Pancreas (tissue), 10 donors: ENCODE measurements at regions not wholly inside any gene's neighbourhood (a gene's known extent, or its start where the extent isn't known, plus 50 kb on each side); places are given as distances from the start of the nearest gene placed in this dataset.
"Not testable (repeated sequence)": the region's sequence is repeated elsewhere in the genome, so short reads cannot be mapped to it uniquely, and the experiment has no call there.

Source experiments
- ATAC-seq, 4 donors: fragments of 200-7000 bp; cut with Tn5 transposase; one replicate each; pipeline versions ENCODE4 v1.8.0 to v1.9.1; 2020; ENCODE audit warnings: mild to moderate bottlenecking in 4 of 4, moderate library complexity in 4 of 4
- DNase-seq, 6 donors: peaks; one replicate each; pipeline ENCODE4 v3.0.0-alpha.2; 2020
- FAIRE-seq: peaks from 2 replicates; lab custom pipeline; 2012; peaks lifted over from hg19 to GRCh38; lab: Jason Lieb, UNC
- H3K27ac ChIP-seq, 4 donors: fragments of 200-600 bp; sonication (generic); 1 replicate in 3 of 4; 2 replicates in 1 of 4; pipeline versions ENCODE4 v1.5.0 to v1.8.0; 2020
- H3K27me3 ChIP-seq, 4 donors: fragments of 200-600 bp; one replicate each; pipeline ENCODE4 v1.8.0; 2021
- H3K36me3 ChIP-seq, 3 donors: fragments of 200-600 bp; sonication (generic) in 1 of 3; one replicate each; pipeline versions ENCODE4 v1.5.0 to v1.8.0; 2020 to 2021
- H3K4me1 ChIP-seq, 3 donors: fragments of 200-600 bp; one replicate each; pipeline ENCODE4 v1.8.0; 2021
- H3K4me3 ChIP-seq, 4 donors: fragments of 200-600 bp; sonication (generic) in 2 of 4; one replicate each; pipeline versions ENCODE4 v1.5.0 to v1.8.0; 2020 to 2021
- H3K9me3 ChIP-seq, 4 donors: fragments of 200-600 bp; one replicate each; pipeline ENCODE4 v1.8.0; 2021
- WGBS, 2 donors: extraction: QIAGEN DNeasy Blood & Tissue Kit; methylation state at CpG; one replicate each; pipeline ENCODE4 v1.1.7; 2013; 5-methylcytosine and 5-hydroxymethylcytosine counted together
- intact Hi-C, 3 donors: fragments of 100-400 bp; cut with DNase I; formaldehyde crosslinking; loops; one replicate each; pipeline versions ENCODE4 v1.11.1 to v1.14.2; 2022
- TF ChIP-seq, protein P1 (sequence below), 4 donors: fragments of 200-600 bp; sonication (generic) in 3 of 4; IDR thresholded peaks; one replicate each; pipeline versions ENCODE4 v1.5.0 to v1.8.0; 2021; ENCODE audit warnings: antibody characterized with exemption in 4 of 4
- donor health status: healthy with polysubstance abuse.
- donor health status: DM: no; HTN: no; CAD: no; lungs with moderate emphysema.
- donor health status: DM: no; HTN: no; CAD: no.
- donor health status: control.
- donor health status: control.
- donor health status: Bipolar disorder and iron deficiency.
- donor health status: DM: yes; HTN: yes; CAD: no.
- donor health status: DM: no; HTN: no; CAD: no.
- donor health status: DM: no; HTN: no; CAD: no.
- donor health status: DM: yes; HTN: yes; CAD: no.

DNA sequence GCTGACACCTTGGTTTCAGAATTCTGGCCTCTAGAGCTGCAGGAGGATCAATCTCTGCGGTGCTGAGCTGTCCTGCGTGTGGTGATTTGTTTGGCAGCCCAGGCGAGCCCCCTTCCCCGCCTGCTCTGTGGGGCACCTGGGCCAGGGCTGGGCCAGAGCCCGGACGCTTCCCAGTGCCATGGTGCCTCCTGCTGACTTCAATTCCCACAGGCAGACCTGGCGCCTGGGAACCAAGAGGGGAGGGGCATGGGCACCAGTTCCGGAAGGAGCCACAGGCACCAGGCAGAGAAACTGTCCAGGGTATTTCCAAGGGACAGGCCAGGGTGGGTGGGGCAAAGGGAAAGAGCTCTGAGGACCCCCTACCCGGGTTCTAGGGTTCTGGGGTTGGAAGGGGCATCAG, 197.8 kb downstream of the CTTN start:
- no peaks in the 10 kb centered on the region for H3K36me3 ChIP-seq
- ATAC-seq (peak in 1 of 4 donors; percentile 44), DNase-seq (peak in 1 of 6 donors; percentile 35), FAIRE-seq (no peak)
- H3K4me1 ChIP-seq, result no peaks in the 10 kb centered on the region
- H3K27ac ChIP-seq, result no peak overlapping the region
- TF ChIP-seq, protein P1, sequence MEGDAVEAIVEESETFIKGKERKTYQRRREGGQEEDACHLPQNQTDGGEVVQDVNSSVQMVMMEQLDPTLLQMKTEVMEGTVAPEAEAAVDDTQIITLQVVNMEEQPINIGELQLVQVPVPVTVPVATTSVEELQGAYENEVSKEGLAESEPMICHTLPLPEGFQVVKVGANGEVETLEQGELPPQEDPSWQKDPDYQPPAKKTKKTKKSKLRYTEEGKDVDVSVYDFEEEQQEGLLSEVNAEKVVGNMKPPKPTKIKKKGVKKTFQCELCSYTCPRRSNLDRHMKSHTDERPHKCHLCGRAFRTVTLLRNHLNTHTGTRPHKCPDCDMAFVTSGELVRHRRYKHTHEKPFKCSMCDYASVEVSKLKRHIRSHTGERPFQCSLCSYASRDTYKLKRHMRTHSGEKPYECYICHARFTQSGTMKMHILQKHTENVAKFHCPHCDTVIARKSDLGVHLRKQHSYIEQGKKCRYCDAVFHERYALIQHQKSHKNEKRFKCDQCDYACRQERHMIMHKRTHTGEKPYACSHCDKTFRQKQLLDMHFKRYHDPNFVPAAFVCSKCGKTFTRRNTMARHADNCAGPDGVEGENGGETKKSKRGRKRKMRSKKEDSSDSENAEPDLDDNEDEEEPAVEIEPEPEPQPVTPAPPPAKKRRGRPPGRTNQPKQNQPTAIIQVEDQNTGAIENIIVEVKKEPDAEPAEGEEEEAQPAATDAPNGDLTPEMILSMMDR (IDR thresholded peaks at IDR 0.05), result no peak
- no peaks in the 10 kb centered on the region for H3K27me3 ChIP-seq
- no peak overlapping the region for H3K4me3 ChIP-seq
- intact Hi-C loops, result no loop called here
- whole genome bisulfite sequencing, 2 donors, result 85 to 89% methylated on average over 9 of the region's 9 CpGs
- no peaks in the 10 kb centered on the region for H3K9me3 ChIP-seq

DNA sequence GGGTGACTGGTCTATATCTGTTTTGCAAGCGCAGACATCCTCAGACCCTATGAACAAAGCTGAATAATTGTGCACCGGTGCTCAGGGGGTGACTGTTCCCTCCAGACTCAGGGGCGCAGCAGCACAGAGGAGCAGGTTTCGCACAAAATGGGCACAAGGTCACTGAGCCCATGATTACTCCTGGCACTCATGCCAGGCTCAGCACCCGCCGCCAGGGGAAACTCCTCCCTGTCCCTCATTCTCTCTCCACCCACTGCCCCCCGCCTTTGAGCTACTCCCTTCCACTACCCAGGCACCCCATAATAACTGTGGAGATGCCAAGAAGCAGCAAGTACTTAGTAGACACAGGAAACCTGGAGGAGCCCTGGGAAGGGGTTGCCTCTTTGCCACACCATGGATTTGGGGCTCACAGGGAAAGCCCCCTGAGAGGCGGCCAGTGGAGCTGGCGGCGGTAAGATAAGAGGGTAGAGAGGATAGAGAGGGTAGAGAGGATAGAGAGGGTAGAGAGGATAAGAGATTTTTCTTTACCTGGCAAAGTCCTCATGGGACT, 198.8 kb downstream of the CTTN start:
- no peak for FAIRE-seq

GRCh38 chr11:70597751-70598625, 199.7 kb downstream of the CTTN start:
- Histone ChIP-seq H3K4me3 (no peak overlapping the region), H3K4me1 (no peaks in the 10 kb centered on the region), H3K36me3 (no peaks in the 10 kb centered on the region), H3K27ac (no peak overlapping the region), H3K9me3 (no peaks in the 10 kb centered on the region), H3K27me3 (no peaks in the 10 kb centered on the region)
- no peak for FAIRE-seq
- ATAC-seq, result no peak
- 85 to 87% methylated on average over 20 of the region's 20 CpGs for WGBS, 2 donors
- TF ChIP-seq, protein P1 (IDR thresholded peaks at IDR 0.05), result no peak
- DNase-seq, result peak in 1 of 6 donors; percentile 47
- intact Hi-C loops, result no loop called here

More for the DNA sequence above, 198.8 kb downstream of the CTTN start:
- no peak overlapping the region for H3K27ac ChIP-seq
- no peaks in the 10 kb centered on the region for H3K9me3 ChIP-seq
- no peaks in the 10 kb centered on the region for H3K4me1 ChIP-seq
- intact Hi-C loops, result no loop called here
- no peak for ATAC-seq
- no peaks in the 10 kb centered on the region for H3K36me3 ChIP-seq
- 91 to 93% methylated on average over 10 of the region's 10 CpGs for WGBS, 2 donors
- H3K27me3 ChIP-seq, result no peaks in the 10 kb centered on the region
- TF ChIP-seq, protein P1 (IDR thresholded peaks at IDR 0.05), result no peak
- H3K4me3 ChIP-seq, result no peak overlapping the region
- DNase-seq, result peak in 2 of 6 donors; percentile 7 to 31

GRCh38 chr11:70600911-70601415, 202.6 kb downstream of the CTTN start:
- H3K4me3 ChIP-seq, H3K4me1 ChIP-seq, H3K27ac ChIP-seq, ATAC-seq, FAIRE-seq, H3K27me3 ChIP-seq, H3K9me3 ChIP-seq, intact Hi-C loops, H3K36me3 ChIP-seq: not testable (repeated sequence)
- WGBS, 2 donors, result 77 to 80% methylated on average over 7 of the region's 7 CpGs
- peak in 1 of 6 donors; percentile 6 for DNase-seq

GRCh38 chr11:70601861-70602538, 203.7 kb downstream of the CTTN start:
- intact Hi-C loops, result no loop called here
- ATAC-seq, result no peak
- no peak overlapping the region for H3K27ac ChIP-seq
- H3K36me3 ChIP-seq, result no peaks in the 10 kb centered on the region
- no peaks in the 10 kb centered on the region for H3K27me3 ChIP-seq
- TF ChIP-seq, protein P1 (IDR thresholded peaks at IDR 0.05), result no peak
- no peaks in the 10 kb centered on the region for H3K9me3 ChIP-seq
- H3K4me1 ChIP-seq, result no peaks in the 10 kb centered on the region
- DNase-seq, result peak in 1 of 6 donors; percentile 11
- 86 to 89% methylated on average over 11 of the region's 11 CpGs for WGBS, 2 donors
- H3K4me3 ChIP-seq, result no peak overlapping the region
- no peak for FAIRE-seq
